GM23338 (cell line): ENCODE measurements at regions not wholly inside any gene's neighbourhood (a gene's known extent, or its start where the extent isn't known, plus 50 kb on each side); places are given as distances from the start of the nearest gene placed in this dataset.

Experiments used
- CREB1 ChIP-seq: fragments of 250-450 bp; sonication (Bioruptor Pico); IDR thresholded peaks from 2 replicates; pipeline ENCODE4 v1.5.0; 2020; ENCODE audit warnings: low read depth, mild to moderate bottlenecking, moderate library complexity
- CTCF ChIP-seq, 2 experiments: fragments of 200-600 bp in 1 of 2; sonication (generic) in 1 of 2; conservative IDR thresholded peaks; 2 replicates each; pipeline versions ENCODE4 v1.5.1 to v1.6.1; 2016 to 2017; ENCODE audit warnings: antibody characterized with exemption in 2 of 2, low read depth in 2 of 2, mild to moderate bottlenecking in 2 of 2, moderate library complexity in 1 of 2
- EZH2 ChIP-seq: fragments of 200-600 bp; sonication (generic); IDR thresholded peaks from one replicate; pipeline ENCODE4 v1.8.0; 2017; ENCODE audit warnings: antibody characterized with exemption, mild to moderate bottlenecking, low read depth; ENCODE audit not compliant: unreplicated experiment
- EZH2phosphoT487 ChIP-seq: fragments of 200-600 bp; sonication (generic); IDR thresholded peaks from one replicate; pipeline ENCODE4 v1.8.1; 2018; ENCODE audit warnings: antibody characterized with exemption; ENCODE audit not compliant: unreplicated experiment
- JUNB ChIP-seq: IDR thresholded peaks from one replicate; pipeline ENCODE4 v1.6.1; 2016; ENCODE audit warnings: antibody characterized with exemption; ENCODE audit not compliant: unreplicated experiment
- POLR2AphosphoS5 ChIP-seq: IDR thresholded peaks from 2 replicates; pipeline ENCODE4 v1.6.1; 2016; ENCODE audit warnings: antibody characterized with exemption, low read depth
- STAT1 ChIP-seq: IDR thresholded peaks from one replicate; pipeline ENCODE4 v1.6.1; 2016; ENCODE audit warnings: antibody characterized with exemption; ENCODE audit not compliant: unreplicated experiment
- ZNF114 ChIP-seq: fragments of 250-450 bp; sonication (Bioruptor Pico); IDR thresholded peaks from 2 replicates; pipeline ENCODE4 v1.5.0; 2020; ENCODE audit warnings: mild to moderate bottlenecking, moderate library complexity

- TF ChIP-seq CTCF (conservative IDR thresholded peaks at IDR 0.05; ENCODE audit: low read depth in 2 of 2): no peak
- no peak for TF ChIP-seq STAT1
- no peak for TF ChIP-seq CREB1 (CRISPR knock-in tag)
- no peak for TF ChIP-seq JUNB
- TF ChIP-seq POLR2AphosphoS5: no peak
- TF ChIP-seq EZH2phosphoT487: no peak
- TF ChIP-seq ZNF114 (CRISPR knock-in tag): no peak
- TF ChIP-seq EZH2: no peak
Observed at GRCh38 chr5:157959370-157959769, 100.4 kb upstream of the CLINT1 start.
